DOHH2 (cell line): ENCODE measurements at regions not wholly inside any gene's neighbourhood (a gene's known extent, or its start where the extent isn't known, plus 50 kb on each side); places are given as distances from the start of the nearest gene placed in this dataset.

Source experiments
- CTCF ChIP-seq: fragments of 200-600 bp; sonication (generic); IDR thresholded peaks from one replicate; pipeline ENCODE4 v1.5.1; 2014; ENCODE audit warnings: antibody characterized with exemption, mild to moderate bottlenecking, low read depth, low read length; ENCODE audit not compliant: poor library complexity, severe bottlenecking
- EZH2phosphoT487 ChIP-seq: fragments of 200-600 bp; sonication (generic); IDR thresholded peaks from 2 replicates; pipeline ENCODE4 v1.6.1; 2017; ENCODE audit warnings: borderline replicate concordance, mild to moderate bottlenecking, antibody characterized with exemption, low read length, moderate library complexity, mixed read lengths

GRCh38 chr4:179352221-179352620 lies 1910.0 kb upstream of the AGA start:
- TF ChIP-seq CTCF (no peak), EZH2phosphoT487 (no peak)
